Endothelial cell of umbilical vein (primary cell): ENCODE measurements at regions not wholly inside any gene's neighbourhood (a gene's known extent, or its start where the extent isn't known, plus 50 kb on each side); places are given as distances from the start of the nearest gene placed in this dataset.

Source experiments
- POLR2A ChIP-seq: IDR thresholded peaks from 2 replicates; pipeline ENCODE4 v1.6.1; 2012; ENCODE audit warnings: low read depth, mild to moderate bottlenecking, control low read depth, low read length
- TF ChIP-seq, protein P1 (sequence below), 2 donors: IDR thresholded peaks; 1 replicate in 1 of 2; 2 replicates in 1 of 2; pipeline ENCODE4 v1.5.1; 2011; ENCODE audit warnings: low read length in 2 of 2, mild to moderate bottlenecking in 2 of 2, moderate library complexity in 2 of 2, control low read depth in 1 of 2, inconsistent platforms in 1 of 2, low read depth in 1 of 2; ENCODE audit not compliant: insufficient read depth in 1 of 2; ENCODE audit errors: extremely low read depth in 1 of 2

- TF ChIP-seq, protein P1, sequence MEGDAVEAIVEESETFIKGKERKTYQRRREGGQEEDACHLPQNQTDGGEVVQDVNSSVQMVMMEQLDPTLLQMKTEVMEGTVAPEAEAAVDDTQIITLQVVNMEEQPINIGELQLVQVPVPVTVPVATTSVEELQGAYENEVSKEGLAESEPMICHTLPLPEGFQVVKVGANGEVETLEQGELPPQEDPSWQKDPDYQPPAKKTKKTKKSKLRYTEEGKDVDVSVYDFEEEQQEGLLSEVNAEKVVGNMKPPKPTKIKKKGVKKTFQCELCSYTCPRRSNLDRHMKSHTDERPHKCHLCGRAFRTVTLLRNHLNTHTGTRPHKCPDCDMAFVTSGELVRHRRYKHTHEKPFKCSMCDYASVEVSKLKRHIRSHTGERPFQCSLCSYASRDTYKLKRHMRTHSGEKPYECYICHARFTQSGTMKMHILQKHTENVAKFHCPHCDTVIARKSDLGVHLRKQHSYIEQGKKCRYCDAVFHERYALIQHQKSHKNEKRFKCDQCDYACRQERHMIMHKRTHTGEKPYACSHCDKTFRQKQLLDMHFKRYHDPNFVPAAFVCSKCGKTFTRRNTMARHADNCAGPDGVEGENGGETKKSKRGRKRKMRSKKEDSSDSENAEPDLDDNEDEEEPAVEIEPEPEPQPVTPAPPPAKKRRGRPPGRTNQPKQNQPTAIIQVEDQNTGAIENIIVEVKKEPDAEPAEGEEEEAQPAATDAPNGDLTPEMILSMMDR (IDR thresholded peaks at IDR 0.05; ENCODE audit: extremely low read depth in 1 of 2, insufficient read depth in 1 of 2, low read depth in 1 of 2, low read length in 2 of 2), result no peak
- no peak for TF ChIP-seq POLR2A
These were observed 130.9 kb downstream of the OAT start for GRCh38 chr10:124287791-124288190.
